ENCODE measurements at regions not wholly inside any gene's neighbourhood (a gene's known extent, or its start where the extent isn't known, plus 50 kb on each side); places are given as distances from the start of the nearest gene placed in this dataset.

DNA sequence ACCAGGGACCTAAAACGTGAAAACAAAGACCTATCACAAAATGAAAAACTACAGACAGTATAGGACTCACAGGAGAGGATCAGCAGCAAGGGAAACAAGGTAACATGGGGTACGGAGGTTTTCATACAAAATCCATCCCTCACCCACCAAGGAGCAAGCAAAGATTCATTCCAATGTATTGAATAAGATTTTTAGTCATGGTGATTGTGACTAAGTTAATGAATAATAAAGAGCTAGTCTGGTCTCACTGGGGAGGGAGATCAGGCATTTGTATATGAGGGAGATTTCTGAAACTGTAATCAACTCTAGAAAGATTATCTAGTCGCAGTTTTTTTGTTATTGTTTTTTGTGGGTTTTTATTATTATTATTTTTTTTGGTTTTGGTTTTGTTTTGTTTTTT is 336.5 kb upstream of the MMADHC start:
- DNase-seq = no peak

DNA sequence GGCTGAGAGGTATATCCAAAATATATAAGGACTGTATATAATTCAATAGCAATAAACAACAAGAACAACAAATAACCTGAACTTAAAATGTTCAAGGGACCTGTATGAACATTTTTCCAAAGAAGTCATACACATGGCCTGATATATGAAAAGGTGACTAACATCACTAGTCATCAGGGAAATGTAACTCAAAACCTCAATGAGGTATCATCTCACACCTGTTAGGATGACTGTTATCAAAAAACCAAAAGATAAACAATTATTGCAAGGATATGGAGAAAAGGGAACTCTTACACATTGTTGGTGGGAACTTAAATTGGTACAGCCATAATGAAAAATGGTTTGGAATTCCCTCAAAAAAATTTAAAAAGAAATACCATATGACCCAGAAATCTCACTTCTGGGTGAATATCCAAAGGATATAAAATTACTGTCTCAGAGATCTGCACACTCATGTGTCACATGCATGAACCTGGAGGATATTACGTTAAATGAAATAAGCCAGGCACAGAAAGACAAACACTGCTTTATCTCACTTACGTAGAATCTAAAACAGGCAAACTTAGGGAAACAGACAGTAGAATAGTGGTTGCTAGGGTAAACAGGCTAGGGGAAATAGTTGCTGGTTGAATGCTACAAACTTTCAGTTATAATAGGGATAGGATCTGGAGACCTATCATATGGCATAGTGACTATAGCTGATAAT is 334.5 kb upstream of the MMADHC start:
- DNase-seq = no peak

DNA sequence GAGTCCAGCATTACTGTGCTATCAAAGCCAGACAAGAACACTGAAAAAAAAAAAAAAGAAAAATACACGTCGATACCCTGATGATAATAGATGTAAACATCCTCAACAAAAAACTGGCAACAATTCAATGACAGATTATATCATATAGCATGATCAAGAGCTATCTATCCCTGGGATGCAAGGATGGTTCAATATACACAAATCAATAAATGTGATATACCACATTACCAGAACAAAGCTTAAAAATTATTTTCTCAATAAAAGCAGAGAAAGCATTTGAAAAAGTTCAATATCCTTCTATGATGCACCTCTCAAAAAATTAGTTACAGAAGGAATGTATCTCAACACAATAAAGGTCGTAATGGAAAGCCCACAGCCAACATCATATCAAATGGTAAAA is 332.8 kb upstream of the MMADHC start:
- no peak for DNase-seq

DNA sequence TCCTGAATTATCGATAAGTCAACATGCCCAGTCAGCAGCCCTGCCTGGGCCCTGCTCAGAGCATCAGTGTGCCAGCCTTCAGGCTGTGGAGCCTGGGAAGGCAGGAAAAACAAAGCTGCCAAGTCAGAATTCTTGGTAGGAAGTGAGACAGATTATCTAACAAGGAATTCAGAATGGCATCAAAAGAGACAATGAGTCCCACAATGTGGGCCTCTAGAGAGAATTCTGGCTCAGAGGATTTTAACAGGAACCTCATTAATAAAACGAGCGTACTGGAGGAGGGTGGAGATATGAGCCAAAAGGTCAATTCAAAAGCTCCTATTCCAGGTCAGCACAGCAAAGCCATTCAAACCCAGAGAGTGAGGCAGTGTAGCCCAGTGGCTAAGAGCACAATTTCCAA is 327.6 kb upstream of the MMADHC start:
- no peak for DNase-seq

DNA sequence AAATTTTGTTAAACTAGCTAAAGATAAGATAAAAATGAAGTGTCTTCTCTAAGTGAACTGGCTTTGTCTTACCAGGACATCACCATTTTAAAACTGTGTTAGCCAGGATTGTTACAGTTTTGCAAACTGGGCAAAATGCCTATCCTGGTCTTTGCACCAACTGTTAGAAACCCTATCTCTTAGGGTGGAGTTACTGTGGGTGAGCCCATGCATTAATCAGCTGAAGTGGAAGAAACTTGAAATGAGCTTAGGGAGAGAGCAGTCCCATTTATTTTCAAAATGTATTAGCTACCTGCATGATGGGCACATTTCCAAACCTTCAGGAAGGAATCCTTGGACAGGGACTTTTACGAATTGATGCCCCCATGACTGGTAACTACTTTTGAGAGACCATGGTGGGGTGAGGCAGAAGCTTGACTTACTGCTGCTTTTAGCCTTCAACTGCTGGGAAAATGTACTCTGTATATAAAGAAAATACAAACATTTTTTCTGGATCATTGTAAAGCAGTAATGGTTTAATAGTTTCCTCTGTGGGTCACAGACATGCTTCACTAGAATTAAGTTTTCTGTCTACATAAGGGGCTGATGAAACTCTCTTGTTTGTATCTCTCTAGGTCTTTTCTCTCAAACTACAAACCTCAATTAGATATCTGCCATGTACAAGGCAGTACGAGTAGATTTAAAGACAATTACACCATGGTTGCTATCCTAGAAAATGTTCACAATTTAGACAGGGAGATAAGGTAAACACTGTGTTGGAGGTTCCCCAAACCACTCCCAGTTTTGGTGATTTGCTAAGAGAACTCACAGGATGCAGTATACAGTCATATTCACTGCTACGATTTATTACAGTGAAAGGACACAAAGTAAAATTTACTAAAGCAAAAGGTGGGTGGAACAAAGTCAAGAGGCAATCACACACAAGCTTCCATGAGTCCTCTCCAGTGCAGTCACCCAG is 321.4 kb upstream of the MMADHC start:
- DNase-seq = peak in 1 of 3 donors; percentile 68

DNA sequence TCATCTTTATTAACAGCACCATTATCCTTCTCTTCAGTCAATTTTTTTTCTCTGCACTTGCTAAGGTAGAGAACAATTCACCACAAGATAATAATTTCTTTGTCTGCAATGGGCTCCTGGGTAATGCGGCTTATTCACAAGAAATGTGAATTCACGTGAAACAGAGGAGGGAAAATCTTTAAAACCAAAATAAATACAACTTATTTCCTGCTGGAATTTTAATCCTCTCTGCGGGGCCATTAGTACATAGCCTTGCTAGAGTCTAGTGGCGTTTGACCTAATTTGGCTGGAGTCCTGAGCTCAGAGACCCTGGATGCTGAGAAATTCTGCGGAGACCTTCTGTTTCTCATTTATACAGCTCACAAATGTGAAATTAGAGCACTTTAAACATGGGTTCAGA is 319.3 kb upstream of the MMADHC start:
- peak in 2 of 3 donors; percentile 45 to 68 for DNase-seq

DNA sequence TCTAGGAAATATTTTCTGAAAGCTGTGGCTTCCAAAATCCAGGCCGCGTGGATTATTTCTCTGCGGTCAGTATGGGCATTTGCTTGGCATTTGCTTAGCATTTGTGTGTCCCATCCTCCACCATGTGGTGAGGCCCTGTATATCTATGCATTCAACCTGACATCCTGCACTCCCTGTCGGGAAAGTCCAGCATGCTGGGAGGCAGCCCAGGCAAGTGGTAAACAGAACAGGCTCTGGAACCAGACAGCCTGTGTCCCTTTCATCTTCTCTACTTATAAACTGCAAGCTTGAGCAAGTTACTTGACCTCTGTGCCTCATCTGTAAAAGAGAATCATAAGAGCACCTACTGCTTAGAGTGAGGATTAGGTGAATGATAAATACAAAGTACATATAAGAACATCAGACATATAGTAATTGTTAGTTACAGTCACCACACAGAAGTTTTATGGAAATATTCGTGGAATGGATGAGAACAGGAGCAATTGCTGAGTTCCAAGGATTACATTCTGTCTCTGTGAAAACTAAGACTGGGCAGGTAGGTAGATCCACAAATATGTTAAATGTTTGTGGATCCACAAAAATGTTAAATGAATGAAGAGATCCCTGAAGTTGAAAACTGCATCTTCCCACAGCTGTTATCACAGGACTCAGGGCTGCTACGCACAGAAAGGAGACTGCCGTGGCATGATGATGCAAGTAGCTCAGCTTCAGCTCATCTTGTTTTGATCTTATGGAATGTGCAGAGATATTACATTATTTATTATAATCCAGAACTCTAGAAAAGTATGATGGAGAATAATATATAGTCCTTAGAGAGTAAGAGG is 317.0 kb upstream of the MMADHC start:
- no peak for DNase-seq

DNA sequence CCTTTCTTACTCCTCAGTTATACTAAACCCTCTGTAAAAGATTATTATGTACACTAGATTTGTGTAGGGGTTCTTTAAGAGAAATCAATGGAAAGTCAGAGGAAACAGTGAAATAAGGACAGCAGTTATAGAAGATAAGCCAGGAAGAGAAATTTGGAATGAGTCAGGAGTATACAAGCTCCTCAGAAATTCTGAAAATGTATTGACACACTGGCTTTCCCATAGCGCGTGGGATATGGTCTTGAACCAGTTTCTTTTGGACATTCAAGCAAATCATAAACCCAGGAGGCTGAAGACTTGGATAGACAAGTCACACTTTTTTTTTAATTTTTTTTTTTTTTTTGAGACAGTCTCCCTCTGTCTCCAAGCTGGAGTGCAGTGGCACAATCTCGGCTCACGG is 316.1 kb upstream of the MMADHC start:
- DNase-seq = no peak

DNA sequence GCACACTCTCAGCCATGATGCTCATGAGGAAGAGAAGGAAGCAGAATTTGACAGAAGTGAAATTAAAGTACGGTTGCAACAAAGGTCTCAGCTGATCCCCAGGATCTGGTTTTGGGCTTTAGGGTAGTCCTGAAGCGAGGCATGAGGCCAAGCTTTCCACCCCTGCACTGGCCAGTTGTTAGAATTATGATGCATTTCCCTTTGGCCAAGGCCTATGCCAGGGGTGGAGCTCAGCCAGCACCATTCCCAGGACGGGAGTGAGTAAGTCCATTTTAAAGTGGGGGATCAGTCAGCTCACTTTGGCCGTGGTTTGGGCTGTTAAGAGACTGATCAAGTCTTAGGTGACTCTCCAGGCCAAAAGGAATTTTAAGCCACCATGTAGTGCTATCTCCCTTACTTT is 314.5 kb upstream of the MMADHC start:
- DNase-seq = peak in 2 of 3 donors; percentile 25 to 73

DNA sequence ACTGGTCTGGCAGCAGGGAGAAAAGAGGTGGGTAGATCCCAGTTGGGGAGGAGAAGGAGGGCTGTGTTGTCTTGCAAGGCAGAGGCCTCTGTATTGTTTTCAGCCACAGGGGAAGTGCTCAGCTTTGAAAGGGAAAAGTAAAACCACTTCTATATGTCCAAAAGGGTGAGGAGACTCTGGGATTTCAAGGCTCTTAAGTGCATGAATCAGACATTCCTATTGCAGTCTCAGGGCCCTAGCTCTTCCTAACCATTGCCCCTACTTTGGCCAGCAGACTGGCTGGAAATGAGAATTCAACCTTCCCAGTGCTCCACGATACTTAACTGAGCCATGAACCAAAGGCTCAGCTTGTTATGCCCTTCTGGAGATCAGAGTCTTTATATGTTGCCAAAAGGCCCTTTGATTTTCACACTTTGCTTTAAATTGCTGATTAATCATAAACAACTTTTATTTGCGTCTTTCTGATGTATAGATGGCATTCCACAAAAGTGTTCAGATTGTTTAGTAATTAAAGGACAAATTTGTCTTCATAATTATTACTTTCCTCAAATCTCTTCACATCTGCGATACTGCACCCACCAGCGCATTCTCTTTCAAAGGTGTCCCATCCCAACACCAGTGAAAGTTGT is 313.8 kb upstream of the MMADHC start:
- DNase-seq = no peak

DNA sequence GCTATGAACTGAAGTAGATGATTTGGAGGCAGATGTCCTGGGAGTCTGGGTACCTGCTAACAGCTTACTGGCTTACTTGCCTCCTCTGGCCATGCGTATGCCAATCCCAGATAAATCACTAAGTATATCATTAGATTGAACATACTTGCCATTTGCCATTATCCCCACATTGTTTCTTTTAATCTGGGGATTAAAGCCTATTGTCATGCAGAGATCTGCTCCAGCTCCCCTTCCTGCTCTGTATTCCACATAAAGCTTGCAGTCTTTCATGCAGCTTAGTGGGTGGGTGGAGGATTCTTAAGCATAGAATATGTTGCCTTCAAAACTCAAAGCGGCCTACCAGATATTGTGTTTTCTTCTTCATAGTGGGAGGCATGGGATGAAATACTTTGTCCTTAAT is 311.8 kb upstream of the MMADHC start:
- DNase-seq = no peak

DNA sequence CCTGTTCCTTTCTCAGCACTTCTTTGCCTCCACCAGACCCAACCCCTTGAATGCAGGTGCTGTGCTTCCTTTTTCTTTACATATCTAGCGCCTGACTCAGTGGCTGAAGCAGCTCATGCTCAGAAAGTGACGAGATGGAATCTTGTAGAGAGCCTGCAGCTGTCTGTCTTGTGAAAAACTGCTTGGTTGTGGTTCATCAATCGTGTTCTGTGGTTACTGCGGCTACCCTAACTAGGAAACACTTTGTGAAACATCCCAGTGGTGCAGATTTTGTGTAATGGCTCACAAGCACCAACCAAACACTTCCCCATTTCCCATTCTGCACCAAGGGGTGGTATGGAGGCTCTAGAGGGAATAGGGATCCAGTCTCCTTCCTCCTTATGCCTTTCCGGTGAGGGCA is 307.2 kb upstream of the MMADHC start:
- peak in 1 of 3 donors; percentile 16 for DNase-seq

DNA sequence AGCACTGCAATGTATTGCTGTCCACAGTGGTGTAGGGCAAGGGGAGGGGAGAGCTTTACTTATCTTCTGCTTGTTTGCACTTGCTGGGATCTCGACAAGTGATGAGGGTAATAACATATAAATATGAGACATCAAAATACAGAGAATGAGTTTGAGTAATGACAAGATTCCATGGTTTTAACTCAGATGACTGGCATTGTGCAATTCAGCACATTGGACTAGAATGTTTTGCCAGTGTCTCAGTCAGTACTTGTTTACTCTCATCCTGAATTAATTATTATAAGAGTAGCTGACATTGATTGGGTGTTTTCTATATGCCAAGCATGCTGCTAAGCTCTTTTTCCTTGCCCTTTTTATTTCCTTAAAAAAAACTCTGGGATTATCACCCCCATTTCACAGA is 306.7 kb upstream of the MMADHC start:
- DNase-seq = no peak

DNA sequence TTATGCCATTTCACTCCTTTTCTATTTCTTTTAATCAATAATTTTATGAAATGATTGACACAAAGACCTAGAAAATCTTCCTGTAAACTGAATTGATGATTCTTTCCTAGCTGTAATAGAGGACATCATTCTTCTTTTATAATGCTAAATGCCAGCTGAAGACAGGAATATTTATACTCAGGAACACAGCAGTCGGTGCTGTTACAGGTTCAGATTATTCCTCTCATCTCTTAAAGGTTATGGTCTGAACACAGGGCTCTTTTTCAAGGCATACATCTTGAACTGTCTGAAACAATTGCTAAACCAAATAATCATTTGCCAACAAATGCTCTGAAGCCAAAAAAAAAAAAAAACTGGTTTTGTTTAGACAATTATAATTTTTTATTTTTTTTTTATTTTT is 305.0 kb upstream of the MMADHC start:
- DNase-seq = no peak

DNA sequence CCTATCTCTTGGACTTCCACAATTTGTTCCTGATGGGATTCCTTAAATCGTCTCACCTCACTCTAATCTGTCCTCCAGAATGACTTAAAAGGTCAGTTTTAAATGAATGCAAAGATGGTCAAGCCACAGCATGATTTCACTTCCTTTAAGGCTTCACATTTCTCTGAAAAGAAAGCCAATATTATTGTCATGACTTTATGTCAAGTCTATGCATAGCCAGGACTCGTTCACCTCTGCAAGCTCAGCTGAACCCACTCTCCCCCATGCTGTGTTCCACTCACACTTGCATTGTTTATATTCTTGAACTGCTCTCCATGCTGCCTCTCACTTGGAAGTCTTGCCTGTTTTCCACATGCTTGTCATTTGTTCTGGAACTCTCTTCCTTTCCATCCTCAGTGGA is 298.4 kb upstream of the MMADHC start:
- no peak for DNase-seq

DNA sequence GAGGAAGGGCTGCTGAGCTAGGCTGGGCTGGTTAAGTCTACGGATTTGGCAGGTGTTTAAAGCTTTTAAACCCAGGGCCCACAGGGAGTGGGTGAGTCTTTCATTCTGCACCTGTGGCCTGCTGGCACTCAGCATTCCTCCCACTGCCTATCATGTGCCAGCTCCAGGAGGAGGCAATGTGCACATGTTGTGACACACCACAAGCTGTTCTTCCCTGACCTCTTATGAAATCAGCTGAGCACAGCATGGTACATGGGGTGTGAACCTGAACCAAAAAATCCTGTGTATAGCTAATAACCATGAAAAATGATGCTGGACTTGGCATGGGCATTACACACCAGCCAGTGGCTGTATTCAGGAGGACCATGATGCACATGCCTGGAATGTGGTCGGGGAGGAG is 297.9 kb upstream of the MMADHC start:
- no peak for DNase-seq

DNA sequence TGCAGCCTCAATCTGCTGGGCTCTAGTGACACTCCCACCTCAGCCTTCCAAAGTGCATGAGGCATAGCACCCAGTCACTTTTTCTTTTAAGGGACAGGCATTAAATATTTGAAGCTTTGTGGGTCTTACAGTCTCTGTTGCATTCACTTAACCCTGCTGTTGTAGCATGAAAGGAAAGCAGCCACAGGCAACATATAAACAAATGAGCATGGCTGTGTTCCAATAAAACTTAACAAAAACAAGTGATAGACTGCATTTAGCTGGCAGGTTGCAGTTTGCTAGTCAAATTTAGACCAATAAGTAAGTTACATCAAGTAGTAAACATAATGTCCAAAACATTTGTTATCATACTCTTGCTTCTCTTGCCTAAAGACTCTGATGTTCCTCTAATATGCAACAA is 297.3 kb upstream of the MMADHC start:
- DNase-seq = no peak

DNA sequence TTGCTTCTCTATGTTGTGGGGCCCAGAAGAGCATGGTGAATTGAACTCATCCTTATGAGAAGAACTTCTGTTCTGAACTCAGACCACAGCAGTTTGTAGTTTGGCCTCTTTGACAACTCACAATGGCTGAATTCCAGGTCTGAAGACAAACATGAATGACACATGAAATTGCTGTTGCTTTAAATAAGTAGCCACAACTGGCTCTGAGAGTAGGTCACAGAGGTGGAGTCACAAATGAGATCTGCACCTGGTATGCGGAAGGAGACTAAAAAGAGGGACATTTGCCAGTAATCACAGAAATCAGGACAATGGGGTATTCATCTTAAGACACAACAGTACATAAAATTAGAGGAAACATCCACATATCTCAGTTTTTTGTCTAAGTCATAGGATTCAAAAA is 290.3 kb upstream of the MMADHC start:
- no peak for DNase-seq

DNA sequence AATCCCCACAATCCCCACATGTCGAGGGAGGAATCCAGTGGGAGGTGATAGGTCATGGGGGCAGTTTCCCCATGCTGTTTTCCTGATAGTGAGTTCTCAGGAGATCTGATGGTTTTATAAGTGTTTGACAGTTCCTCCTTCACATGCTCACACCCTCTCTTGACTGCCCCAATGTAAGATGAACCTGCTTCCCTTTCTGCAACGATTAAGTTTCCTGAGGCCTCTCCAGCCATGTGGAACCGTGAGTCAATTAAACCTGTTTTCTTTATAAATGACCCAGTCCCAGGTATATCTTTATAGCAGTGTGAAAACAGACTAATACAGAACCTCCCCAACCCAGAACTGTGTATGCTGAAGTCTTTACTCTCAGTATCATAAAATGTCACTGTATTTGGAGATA is 289.5 kb upstream of the MMADHC start:
- no peak for DNase-seq

DNA sequence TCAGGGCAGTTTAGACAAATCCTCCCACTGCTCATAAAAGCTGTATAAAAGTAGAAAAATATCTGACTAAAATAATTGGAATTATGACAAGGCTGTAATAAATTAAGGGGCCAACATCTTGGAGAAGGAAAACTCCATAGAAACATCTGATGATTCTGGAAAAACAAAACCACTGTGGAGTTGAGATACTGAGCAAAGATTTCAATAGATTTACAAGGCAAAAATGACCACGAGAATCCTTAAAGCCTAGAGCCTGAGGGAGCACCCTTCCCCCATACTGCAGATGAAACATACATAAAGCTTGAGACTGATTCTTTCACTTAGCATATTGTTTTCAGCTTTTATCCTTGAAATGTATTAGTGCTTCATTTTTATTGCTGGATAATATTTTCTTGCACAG is 286.4 kb upstream of the MMADHC start:
- peak in 1 of 3 donors; percentile 55 for DNase-seq

DNA sequence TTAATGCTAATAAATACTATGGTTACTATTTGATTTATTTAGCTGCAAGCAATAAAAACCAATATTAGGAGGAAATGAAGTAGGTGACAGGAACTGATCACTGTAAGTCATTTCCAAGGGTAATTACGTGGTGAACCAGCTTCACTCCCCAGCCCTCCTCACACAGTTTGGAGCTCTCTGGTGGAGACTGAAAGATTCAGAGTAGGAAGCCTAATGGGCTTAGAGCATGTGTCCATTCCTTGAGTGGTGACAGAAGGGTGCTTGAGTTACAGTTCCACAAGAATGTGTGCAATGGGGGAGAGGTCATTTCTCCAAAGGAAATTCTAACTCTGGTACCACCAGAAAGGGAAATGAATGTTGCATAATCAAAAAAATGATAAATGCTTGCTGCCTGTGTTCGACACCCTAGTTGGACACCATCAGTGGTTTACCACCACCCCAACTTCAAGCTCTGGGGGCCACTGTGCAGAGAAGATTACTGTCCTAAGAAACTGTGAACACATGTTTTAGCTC is 285.1 kb upstream of the MMADHC start:
- no peak for DNase-seq

DNA sequence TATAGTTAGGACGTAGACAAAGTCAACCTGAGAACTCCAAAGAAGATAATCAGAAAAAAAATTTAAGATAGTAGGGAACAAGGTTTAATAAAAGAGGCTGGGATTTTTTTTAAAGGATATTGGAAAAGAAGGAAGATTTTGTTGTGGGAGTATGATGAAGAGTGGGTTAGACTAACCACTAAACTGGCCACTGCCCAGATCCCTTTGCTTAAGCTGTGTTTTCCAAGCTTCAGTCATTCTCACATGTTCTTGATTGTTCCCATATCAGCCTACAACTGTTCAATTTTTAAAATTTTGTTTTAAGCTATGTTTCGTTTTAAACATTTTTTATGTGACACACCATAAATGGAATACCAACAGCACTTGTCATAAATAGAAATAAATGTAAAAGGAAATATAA is 284.5 kb upstream of the MMADHC start:
- DNase-seq = no peak
